ENCODE measurements at regions not wholly inside any gene's neighbourhood (a gene's known extent, or its start where the extent isn't known, plus 50 kb on each side); places are given as distances from the start of the nearest gene placed in this dataset.
A peak's percentile ranks its signal among the peaks of the same experiment; 100 is the strongest.
"Not testable (repeated sequence)": the region's sequence is repeated elsewhere in the genome, so short reads cannot be mapped to it uniquely, and the experiment has no call there.

- no peak for DNase-seq (ENCODE audit: low read depth, low spot score)
Measured at GRCh38 chr20:25848222-25848621, 151.6 kb upstream of the ZNF337 start.

- not testable (repeated sequence) for DNase-seq (ENCODE audit: low read depth, low spot score)
Measured at GRCh38 chr20:25844640-25845039, 148.0 kb upstream of the ZNF337 start.

GRCh38 chr20:25813511-25813910 is 116.9 kb upstream of the ZNF337 start:
- DNase-seq (ENCODE audit: low read depth, low spot score), result not testable (repeated sequence)

- DNase-seq (ENCODE audit: low read depth, low spot score), result not testable (repeated sequence)
Measured at GRCh38 chr20:25798174-25798993, 101.7 kb upstream of the ZNF337 start.

DNA sequence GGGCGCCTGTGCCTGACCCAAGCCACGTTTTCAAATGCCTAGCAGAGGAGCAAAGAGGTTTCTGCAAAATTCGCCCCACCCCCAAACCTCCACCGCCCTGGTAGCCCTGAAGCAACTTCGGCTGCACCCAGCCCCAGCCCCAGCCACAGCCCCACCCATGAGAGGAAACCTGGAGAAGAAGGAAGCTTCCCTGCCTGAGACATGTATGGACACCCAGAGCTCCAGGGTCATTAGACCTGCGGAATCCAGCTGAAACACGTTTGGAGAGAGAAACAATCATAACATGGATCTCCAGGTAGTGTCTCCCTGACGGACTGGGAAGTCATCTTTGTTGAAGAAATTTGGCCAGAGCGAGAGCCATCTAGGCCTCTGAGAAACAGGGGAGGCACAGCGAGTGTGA is 100.4 kb upstream of the ZNF337 start:
- not testable (repeated sequence) for DNase-seq (ENCODE audit: low read depth, low spot score)

- DNase-seq (ENCODE audit: low read depth, low spot score), result not testable (repeated sequence)
Measured at GRCh38 chr20:25777241-25777640, 80.6 kb upstream of the ZNF337 start.

- not testable (repeated sequence) for DNase-seq (ENCODE audit: low read depth, low spot score)
Measured at GRCh38 chr20:25774711-25775110, 78.1 kb upstream of the ZNF337 start.

GRCh38 chr20:25774203-25774602 is 77.5 kb upstream of the ZNF337 start:
- not testable (repeated sequence) for DNase-seq (ENCODE audit: low read depth, low spot score)

- DNase-seq (ENCODE audit: low read depth, low spot score), result not testable (repeated sequence)
Measured at GRCh38 chr20:25772437-25772836, 75.8 kb upstream of the ZNF337 start.

DNA sequence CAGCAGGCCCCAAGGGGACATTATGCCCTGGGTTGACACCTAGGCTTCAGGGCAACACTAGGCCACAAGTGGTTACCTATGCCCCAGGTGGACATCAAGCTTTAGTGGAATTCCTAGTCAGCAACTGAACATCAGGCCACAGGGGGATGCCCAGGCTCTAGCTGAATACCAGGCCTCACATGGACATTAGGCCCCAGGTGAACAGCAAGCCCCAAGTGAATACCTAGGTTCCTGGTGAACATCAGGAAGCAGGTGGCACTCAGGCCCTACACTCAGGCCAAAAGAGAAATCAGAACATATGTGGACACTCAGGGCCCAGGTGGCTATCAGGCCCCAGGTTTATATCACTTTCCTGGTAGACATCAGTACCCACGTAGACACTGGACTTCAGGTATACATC is 75.2 kb upstream of the ZNF337 start:
- DNase-seq (ENCODE audit: low read depth, low spot score), result not testable (repeated sequence)

GRCh38 chr20:25761596-25761995 is 64.9 kb upstream of the ZNF337 start:
- no peak for DNase-seq (ENCODE audit: low read depth, low spot score)

DNA sequence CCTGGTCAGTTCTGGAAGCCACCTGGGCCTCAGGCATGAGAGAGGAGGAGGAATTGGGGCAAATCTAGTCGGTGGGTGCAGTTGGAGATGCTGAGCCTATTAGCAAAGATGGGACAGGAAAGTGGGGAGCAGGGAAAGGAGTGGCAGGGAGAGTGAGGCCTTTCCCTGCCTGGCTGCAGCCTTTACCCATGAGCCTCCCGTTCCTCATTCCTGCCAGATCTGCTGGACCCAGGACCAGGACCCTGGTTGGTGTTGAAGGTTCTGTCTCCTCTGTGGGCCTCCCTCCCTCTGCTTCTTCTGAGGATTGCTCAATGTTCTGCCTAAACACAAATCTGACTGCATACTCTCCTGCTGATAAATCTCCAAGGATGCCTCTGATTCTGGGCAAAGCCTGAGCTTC is 64.4 kb upstream of the ZNF337 start:
- DNase-seq (ENCODE audit: low read depth, low spot score), result not testable (repeated sequence)

- DNase-seq (ENCODE audit: low read depth, low spot score), result peak; percentile 7
Measured at GRCh38 chr20:25750765-25751696, 54.4 kb upstream of the ZNF337 start.

DNA sequence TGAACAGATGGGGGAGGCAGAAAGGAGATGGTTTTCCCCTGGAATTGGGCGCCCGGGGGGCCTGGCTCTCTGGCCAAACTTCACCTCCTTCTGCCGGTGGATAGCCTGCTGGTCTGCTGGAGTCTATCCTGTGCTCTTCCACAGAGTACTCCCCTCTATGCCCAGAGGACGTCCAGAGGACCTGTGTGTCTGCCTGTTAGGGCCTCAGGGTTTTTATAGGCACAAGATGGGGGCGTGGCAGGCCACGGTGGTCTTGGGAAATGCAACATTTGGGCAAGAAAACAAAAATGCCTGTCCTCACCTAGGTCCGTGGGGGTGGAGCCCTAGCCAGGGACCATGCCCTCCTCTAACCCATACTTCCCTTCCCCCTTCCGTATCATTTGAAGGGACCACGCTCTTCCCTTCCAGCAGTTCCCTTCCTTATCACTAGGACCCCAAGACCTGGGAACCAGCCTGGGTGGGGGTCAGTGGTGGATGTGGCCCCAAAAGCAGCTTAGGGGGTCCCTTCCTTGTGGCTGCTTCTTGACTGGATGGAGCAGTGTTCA is 53.6 kb upstream of the ZNF337 start:
- no peak for DNase-seq (ENCODE audit: low read depth, low spot score)

DNA sequence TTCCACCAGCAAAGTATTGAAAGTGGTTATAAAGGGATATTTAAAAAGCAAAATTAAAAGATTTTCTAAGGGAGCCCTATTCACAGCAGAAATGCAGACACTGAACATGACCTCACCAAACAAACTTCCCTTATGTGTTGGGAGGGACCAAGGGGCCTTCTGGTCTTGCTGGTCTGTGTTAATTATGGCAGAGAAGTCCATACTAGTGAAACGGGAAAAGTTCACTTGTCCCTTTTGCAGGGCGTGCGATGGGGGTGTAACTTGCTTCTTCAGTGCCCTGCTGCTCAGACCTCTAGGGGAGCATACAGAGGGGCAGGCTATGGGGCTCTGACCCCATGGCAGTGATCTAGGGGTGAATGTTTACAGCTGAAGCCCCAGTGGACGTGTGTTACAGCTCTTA is 53.0 kb upstream of the ZNF337 start:
- DNase-seq (ENCODE audit: low read depth, low spot score), result no peak

All from iPS DF 19.7 (cell line).